ENCODE measurements at regions not wholly inside any gene's neighbourhood (a gene's known extent, or its start where the extent isn't known, plus 50 kb on each side); places are given as distances from the start of the nearest gene placed in this dataset.

- TF ChIP-seq FUBP1 (CRISPR knock-in tag; IDR thresholded peaks at IDR 0.05; ENCODE audit: borderline replicate concordance): no peak
- no peak for TF ChIP-seq RAD21 (CRISPR knock-in tag; IDR thresholded peaks at IDR 0.05)
- TF ChIP-seq HMG20B (CRISPR knock-in tag; conservative IDR thresholded peaks at IDR 0.05): no peak
- TF ChIP-seq ZNF574 (CRISPR knock-in tag; IDR thresholded peaks at IDR 0.05): no peak
- TF ChIP-seq SOX6 (IDR thresholded peaks at IDR 0.05): no peak
- no peak for TF ChIP-seq SOX6 (CRISPR knock-in tag; IDR thresholded peaks at IDR 0.05)
Observed at GRCh38 chr2:13141315-13141714, 424.6 kb downstream of the TRIB2 start (continued).

GRCh38 chr2:13143451-13143850 is 426.7 kb downstream of the TRIB2 start:
- ChIA-PET POLR2A (no interaction called here), CTCF (ENCODE audit: low intra/inter-chr PET ratio, low total read pairs) (no interaction called here)
- no peak overlapping the region for H3K27ac ChIP-seq (ENCODE audit: extremely low read length, insufficient read depth, low read length)
- DNase-seq (ENCODE audit: low spot score) (no peak), ATAC-seq (no peak), FAIRE-seq (no peak)
- H3K4me3 ChIP-seq (replicated peaks in 1 of 3; ENCODE audit: insufficient read depth in 1 of 3, low read depth in 2 of 3, low read length in 3 of 3): no peak overlapping the region
- no peaks in the 10 kb centered on the region for H4K20me1 ChIP-seq (ENCODE audit: insufficient read depth, low read length)
- WGBS (ENCODE audit: low lambda C conversion rate): 10% methylated on average over 2 of the region's 2 CpGs
- H3K27me3 ChIP-seq (ENCODE audit: control insufficient read depth in 1 of 2, insufficient read depth in 2 of 2, low read length in 2 of 2): no peaks in the 10 kb centered on the region
- TF ChIP-seq GTF2F1 (IDR thresholded peaks at IDR 0.05; ENCODE audit: low read length) (no peak), CBX5 (CRISPR knock-in tag; IDR thresholded peaks at IDR 0.05; ENCODE audit: borderline replicate concordance) (no peak), TOPORS (CRISPR knock-in tag; IDR thresholded peaks at IDR 0.05) (no peak), MEIS1 (CRISPR knock-in tag; IDR thresholded peaks at IDR 0.05; ENCODE audit: borderline replicate concordance) (no peak), RARG (CRISPR knock-in tag; IDR thresholded peaks at IDR 0.05; ENCODE audit: low read depth) (no peak)
- H2AFZ ChIP-seq (ENCODE audit: low read length): no peak overlapping the region
- no peaks in the 10 kb centered on the region for H3K4me1 ChIP-seq (ENCODE audit: insufficient read depth, low read length)
- peaks cover 53% of the 10 kb centered on the region for H3K9me3 ChIP-seq (ENCODE audit: low read length)
- in situ Hi-C loops (cut with HindIII; ENCODE audit: extremely low pct_ligation_motif_present, low pct_unique_long_range_greater_than_20kb): no loop called here
- H3K9ac ChIP-seq (ENCODE audit: insufficient read depth, low read depth, low read length): no peak overlapping the region
- intact Hi-C loops (cut with micrococcal nuclease; ENCODE audit: unreplicated experiment): no loop called here
- no peaks in the 10 kb centered on the region for H3K79me2 ChIP-seq (ENCODE audit: insufficient read depth, low read length)
- BruUV-seq (replicated peaks): no TSS peak
- no peak overlapping the region for H3K4me2 ChIP-seq (ENCODE audit: low read depth, low read length)
- no peaks in the 10 kb centered on the region for H3K36me3 ChIP-seq (replicated peaks in 1 of 2; ENCODE audit: control insufficient read depth in 1 of 2, insufficient read depth in 2 of 2, low read length in 2 of 2)

Data from HepG2 (cell line).